Fibroblast of skin of abdomen (primary cell): ENCODE measurements at regions not wholly inside any gene's neighbourhood (a gene's known extent, or its start where the extent isn't known, plus 50 kb on each side); places are given as distances from the start of the nearest gene placed in this dataset.
A peak's percentile ranks its signal among the peaks of the same experiment; 100 is the strongest.
"Not testable (repeated sequence)": the region's sequence is repeated elsewhere in the genome, so short reads cannot be mapped to it uniquely, and the experiment has no call there.

Experiments used
- DNase-seq: peaks from one replicate; pipeline ENCODE4 v3.0.0-alpha.2; 2013

DNA sequence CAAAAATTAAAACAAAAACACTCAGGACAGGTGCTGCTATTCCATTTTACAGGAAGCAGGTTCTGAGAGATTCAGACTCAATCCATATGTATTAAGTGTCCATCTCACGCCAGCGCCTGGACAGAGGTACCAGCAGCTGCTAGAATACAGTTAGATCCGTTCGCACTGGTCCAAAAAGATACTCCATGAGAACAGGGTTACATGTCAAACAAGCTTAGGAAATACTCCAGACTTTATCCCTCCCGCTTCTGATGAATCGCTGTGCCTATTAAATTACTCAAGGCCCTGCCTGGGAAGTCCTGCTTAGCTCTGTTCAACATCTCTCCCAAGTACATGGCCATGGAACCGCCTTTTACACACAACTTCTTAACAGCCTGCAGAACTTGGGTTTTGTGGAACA lies 50.2 kb upstream of the SLC35C1 start:
- DNase-seq: no peak

DNA sequence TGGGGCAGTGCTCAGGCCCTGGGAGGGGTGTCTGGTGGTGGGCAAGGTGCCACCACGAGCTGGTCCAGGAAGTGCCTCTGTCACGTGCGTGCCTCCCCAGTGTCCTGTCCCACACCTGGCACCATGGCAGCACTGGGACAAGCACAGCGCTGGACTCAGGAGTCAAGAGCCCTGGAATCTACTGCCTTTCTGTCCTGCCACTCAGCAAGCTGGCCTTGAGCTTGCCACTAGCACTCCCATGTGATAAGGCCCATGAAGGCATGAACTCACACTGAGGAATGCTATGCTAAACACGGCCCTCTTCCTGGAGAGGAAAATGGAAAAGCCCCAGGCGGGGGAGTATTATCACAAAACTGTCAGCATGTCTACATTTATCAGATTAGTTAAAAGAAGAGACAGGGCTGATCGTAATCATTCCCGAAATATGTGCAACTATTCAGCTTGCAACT lies 50.7 kb upstream of the SLC35C1 start:
- no peak for DNase-seq

DNA sequence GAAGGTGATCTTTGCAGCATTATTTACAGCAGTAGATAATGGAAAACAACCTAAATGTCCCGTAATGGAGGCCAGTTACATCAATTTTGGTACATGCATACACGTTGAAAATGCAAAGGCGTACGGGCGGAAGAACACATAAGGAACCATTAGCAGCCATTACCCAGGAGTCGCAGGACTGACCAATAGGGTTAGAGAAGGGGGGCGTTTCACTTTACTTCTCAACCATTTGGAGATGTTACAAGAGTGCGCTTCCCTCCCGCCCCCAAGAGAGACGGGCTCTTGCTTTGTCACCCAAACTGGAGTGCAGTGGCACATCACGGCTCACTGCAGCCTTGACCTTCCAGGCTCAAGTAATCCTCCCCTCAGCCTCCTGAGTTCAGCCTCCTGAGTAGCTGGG lies 52.8 kb upstream of the SLC35C1 start:
- DNase-seq: no peak

DNA sequence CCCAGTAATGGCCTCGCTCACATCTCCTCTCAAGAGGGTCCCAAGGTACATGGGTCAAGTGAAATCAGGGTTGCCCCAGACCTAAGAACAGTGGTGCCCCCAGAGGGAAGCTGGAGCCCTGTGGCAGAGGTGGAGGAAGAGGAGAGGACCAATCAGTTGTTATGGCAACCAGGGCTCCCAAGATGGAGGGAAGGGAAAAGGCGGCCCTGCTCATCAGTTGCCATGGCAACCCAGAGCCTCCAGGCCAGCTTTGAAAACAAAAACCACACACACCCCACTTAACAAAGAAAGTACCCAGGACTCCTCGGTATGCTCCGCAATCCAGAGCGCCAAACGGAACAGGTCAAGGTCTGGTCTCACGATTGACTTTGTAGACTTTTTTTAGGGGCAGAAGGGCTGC lies 53.5 kb upstream of the SLC35C1 start:
- DNase-seq: no peak

DNA sequence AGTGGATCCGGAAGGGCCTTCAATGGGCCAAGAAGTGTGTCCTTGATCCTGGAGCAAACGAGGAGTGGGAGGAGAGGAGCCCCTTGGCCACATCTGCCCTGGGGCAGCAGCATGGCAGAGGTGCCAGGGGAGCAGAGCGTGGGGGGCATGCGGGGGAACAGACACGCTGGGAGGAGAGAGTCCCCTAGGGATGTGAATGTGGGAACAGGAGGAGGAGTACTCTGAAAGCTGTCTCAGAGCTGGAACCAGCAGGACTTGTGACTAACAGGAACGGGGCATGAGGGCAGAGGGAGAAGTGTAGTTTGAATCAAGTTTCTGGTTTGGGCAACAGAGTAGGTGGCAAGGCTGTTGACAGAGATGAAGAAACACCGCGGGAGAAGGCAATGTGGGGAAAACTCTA lies 54.5 kb upstream of the SLC35C1 start:
- no peak for DNase-seq

DNA sequence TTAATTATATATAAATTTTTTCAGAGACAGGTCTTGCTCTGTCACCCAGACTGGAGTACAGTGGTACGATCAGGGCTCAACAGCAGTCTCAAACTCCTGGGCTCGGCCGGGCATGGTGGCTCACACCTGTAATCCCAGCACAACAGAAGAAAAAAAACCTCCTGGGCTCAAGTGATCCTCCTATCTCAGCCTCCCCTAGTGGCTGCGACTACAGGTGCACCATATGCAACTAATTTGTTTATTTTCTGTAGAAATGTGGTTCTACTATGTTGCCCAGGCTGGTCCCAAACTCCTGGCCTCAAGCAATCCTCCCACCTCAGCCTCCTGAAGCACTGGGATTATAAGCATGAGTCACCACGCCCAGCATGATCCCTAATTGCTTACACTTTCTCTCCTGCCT lies 56.1 kb upstream of the SLC35C1 start:
- no peak for DNase-seq

DNA sequence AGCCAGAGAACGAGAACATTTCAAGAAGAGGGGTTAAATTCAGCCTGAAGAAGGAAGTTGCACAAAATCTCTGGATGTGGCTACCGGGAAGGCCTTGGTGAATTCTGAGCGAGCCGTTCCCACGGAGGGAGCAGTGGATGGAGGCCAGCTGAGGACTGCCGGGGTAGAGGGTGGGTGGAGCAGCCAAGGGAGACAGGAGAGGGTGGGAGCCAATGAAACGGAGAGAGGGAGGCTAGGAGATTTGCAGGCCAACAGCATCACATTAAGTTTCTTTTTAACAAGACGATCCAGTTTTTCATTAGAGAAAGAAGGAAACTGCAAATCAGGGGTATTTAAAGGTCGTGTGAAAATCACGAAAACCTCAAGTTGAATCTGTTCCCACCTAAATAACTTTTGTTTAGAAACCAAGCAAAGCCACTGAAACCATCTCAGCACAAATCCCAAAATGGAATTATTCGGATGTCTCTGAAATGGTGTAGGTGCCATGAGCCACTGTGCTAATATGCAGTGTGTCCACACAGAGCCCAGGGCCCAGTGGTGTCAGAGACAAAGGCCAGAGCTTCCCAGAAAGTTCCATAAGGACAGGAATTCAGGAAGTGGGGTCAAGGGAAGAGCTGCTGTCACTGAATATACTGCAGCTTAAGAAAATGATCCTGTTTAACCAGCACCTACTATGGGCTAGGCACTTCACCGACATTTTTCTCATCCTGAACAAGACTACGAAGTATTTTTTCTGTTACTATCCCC lies 59.7 kb upstream of the SLC35C1 start:
- DNase-seq: no peak

DNA sequence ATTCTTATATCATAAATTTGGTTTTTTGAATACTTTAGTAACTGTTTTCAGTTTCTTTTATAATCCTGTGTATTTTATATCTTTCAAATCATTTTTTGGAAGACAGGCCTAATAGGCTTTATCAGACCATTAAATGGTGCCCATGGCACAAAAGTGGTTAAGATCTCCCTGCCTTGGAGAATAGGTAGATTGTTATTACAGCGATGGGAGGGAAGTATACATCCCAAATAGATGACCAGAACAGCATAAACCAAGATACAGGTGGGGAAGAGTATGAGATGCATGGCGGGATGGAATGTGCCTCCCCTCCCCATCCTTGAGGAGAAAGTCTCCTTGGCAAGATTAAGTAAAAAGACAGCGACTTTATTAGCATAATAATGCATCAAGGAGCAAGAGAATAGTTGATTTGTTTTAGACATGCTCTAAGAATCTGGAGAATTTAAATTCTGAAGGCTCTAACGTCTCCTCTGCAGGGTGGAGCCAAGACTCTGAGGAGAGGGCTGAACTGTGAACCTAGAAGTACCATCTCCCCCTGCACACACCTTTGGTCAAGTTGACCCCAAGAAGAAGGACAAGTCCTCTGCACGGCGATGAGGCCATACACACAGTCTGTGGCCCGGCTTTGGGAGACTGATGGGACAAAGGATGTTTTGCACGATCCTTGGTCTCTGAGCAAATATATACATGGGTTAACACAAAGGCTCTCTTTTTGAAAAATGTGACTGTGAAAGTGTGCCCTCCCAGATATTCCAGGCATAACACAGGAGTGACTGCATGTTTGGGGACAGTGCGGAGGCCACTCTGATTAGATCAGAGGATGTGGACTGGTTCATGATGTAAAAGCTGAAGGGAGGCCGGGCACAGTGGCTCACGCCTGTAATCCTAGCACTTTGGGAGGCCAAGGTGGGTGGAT lies 61.1 kb upstream of the SLC35C1 start:
- no peak for DNase-seq

DNA sequence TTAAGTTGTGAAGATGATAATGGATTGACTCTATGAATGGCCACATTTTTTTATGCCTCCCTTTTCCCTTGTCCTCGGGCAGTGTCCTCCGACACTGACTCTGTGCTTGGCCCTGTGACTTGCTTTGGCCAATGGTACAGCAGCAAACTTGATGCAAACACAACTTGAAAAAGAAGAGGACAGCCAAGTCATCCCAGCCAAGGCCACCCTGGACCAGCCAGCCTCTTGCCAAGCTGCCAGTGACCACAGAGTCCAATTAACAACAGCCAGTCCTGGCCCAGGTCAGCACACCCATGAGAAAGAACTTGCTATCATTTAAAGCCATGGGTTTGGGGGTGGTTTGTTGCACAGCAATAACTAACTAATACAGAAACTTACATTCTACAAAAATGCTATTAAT lies 63.4 kb upstream of the SLC35C1 start:
- no peak for DNase-seq

DNA sequence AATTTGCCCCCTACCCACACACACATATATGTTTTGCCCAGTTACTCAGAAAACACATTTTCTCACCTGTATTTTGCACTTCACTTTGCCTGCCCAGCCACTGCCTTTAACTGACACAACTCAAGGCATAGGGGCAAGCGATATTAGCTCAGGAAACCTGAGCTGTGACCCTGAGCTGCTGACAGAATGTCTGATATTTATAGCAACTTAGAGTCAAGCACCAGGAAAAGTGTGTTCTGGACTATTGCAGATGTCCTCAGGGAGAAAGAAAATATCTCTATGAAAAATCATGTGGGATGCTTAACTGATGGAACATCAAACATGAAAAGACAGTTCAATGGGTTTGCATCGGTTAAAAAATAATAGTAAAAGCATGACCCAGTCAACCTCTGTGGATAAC lies 63.9 kb upstream of the SLC35C1 start:
- no peak for DNase-seq

DNA sequence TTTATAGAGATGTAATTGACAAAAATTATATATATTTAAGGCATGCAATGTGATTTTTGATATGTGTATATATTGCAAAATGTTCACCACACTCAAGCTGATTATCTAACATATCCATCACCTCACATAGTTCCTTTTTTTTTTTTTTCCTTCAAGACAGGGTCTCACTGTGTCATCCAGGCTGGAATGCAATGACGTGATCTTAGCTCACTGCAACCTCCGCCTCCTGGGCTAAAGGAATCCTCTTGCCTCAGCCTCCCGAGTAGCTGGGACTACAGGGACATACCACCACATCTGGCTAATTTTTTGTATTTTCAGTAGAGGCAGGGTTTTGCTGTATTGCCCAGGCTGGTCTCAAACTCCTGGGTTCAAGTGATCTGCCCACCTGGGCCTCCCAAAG lies 65.1 kb upstream of the SLC35C1 start:
- no peak for DNase-seq

DNA sequence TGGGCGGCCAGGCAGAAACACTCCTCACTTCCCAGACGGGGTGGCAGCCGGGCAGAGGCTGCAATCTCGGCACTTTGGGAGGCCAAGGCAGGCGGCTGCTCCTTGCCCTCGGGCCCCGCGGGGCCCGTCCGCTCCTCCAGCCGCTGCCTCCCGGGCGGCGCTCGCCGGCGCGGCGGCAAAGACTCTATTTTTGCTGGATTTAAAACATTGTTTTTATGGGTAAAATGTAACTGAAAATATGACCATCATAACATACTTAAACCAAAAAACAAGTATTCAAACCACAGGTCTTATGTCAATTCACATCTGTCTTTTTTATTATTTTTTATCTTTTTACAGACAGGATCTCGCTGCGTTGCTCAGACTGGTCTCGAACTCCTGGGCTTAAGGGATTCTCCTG lies 65.9 kb upstream of the SLC35C1 start:
- not testable (repeated sequence) for DNase-seq

DNA sequence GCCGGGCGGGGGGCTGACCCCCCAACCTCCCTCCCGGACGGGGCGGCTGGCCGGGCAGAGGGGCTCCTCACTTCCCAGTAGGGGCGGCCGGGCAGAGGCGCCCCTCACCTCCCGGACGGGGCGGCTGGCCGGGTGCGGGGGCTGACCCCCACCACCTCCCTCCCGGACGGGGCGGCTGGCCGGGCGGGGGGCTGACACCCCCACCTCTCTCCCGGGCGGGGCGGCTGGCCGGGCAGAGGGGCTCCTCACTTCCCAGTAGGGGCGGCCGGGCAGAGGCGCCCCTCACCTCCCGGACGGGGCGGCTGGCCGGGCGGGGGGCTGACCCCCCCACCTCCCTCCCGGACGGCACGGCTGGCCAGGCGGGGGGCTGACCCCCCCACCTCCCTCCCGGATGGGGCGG lies 66.8 kb upstream of the SLC35C1 start:
- DNase-seq: not testable (repeated sequence)

DNA sequence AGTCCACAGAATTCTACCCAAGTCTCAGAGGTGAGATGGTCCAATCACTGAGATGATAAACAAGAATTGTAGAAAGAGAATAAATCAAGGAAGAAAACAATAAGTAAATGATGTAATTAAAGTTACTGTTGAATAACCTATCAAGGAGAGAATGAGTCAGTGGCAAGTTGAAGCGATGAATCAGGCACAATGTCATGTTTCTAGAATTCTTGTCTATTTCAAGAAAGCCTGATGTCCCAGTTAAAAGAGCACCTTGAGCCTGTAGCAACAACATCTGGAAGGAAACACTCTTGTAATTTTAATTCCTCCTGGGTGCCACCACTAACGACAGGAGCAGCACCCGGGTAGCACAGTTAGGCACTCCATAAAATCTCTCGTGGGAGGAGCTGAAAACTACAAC lies 67.9 kb upstream of the SLC35C1 start:
- peak; percentile 25 for DNase-seq

DNA sequence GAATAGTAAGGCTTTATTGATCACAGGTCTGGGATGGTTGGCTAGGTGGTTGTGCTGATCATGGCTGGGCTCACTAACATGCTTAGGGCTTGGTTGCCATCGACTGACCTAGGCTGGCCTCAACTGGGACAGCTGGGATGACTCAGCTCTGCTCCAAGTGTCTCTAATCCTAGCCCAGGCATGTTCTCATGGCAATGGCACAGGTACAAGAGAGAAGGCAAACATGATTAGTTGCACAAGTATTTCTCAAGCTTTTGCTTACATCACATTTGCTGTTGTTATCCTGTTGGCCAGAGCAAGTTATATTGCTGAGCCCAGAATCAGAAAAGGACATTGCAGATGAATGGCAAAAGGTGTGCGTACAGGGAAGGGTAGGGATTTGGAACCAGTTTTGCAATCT lies 68.5 kb upstream of the SLC35C1 start:
- DNase-seq: peak; percentile 9

DNA sequence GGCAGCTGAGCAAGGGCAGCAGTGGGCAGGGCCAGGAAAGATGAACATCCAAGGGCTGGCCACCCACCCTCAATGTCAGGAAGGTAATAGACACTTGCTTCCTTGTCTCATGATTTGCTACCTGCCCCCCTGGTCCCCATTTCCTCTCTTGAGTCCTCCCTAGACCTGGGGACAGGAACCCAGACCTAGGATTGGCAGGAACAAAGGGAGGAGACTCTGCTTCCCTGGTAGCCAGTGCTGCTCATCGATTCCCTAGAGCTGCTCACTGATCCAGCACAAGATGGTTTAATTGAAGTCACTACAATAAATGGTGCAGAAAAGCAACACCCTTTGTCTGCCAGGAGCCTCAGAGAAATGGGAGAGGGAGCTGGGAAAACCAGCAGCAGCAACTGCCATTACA lies 67.8 kb upstream of the CHST1 start:
- DNase-seq: no peak

DNA sequence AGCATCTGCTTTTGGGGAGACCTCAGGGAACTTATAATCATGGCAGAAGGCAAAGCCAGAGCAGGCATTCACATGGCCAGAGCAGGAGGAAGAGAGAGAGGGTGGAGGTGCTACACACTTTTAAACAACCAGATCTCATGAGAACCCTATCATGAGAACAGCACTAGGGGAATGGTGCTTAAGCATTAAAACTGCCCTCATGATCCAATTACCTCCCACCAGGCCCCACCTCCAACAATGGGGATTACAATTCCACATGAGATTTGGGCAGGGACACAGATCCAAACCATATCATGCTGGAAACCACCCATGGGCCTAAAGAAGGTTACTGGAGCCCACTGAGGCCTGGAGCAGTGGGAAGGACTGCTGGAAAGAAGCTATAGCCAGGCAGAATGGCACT lies 66.9 kb upstream of the CHST1 start:
- no peak for DNase-seq

DNA sequence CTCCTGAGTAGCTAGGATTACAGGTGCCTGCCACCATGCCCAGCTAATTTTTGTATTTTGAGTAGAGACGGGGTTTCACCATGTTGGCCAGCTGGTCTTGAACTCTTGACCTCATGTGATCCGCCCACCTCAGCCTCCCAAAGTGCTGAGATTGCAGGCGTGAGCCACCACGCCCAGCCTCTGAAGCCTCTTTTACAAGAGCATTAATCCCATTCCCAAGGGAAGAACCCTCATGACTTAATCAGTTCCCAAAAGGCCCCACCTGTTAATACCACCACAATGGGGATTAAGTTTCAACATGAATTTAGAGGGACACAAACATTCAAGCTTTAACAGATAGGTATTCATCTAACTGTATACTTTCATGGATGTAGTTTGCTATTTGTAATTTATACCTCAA lies 65.7 kb upstream of the CHST1 start:
- not testable (repeated sequence) for DNase-seq

DNA sequence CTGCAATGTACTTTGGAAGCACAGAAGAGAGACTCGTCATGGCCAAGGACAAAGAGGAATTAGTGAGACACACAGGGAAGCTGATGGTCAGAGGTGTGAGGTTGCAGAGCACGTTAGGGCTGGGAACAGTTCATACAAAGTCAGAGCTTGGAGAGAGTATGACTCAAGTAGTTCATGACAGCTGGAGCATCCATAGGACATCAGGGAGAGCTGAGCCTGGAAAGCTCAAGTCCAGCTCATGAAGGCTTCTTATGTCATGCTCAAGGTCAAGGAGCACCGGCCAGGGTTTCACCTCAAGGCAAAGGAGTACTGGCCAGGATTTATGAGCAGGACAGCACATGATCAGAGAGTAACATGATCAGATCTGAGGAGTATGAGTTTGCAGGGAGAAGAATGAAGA lies 64.6 kb upstream of the CHST1 start:
- DNase-seq: no peak

DNA sequence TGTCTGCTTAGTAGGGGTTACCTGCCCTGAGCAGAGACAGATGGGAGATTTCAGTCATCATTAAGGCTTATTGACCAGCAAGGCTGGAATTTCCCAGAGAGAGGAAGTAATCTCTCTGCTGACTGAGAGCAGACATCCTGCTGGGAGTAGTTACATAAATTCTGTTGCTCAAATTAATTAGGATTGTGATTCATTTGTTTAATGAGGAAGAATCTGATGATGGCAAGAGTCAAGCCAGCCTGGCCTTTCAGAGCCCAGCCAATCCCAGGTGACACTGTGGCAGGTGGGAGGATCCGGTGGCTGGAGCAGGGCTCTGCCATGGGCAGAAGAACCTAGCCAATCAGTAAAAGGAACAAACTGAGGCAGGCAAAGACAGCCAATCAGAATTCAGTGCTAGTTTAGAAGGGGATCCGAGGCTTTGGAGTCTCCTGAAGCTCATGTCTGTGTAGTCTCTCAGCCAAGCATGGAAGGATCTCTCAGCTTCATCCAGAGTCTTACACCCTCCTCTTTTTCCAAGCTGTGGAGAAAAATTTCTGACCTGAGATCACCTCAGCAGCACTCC lies 61.2 kb upstream of the CHST1 start:
- DNase-seq: no peak

DNA sequence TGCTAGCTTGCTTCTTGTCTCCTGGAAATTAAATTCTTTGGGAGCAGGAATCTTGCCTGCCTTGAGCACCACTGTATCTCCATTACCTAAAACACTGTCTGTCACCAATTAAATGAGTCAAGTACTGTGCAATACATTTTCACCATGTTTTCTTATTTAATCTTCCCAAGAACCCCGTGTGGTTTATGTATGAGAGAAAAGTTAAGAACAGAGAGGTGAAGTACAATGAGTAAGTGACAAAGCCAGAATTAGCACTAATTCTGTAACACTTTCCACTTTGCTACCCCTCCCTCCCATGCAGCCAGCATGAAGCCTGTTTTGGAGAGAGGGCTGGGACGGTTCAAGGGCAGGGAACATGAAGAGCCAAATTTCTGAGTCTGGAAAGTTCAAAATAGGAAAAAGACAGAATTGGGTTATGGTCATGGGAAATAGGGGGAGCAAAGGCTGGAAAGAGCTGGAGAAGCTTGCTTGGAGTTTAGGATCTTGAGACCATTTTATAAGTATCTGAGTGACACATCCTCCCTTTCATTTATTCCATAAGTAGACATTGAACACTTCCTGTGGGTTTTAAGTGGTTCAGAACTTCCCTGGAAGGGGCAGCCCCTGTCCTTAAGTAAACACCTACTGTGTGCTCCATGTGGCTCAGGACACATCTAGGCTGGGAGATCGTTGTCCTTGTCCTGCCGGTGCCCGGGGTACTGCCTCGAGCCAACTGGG lies 60.5 kb upstream of the CHST1 start:
- no peak for DNase-seq

DNA sequence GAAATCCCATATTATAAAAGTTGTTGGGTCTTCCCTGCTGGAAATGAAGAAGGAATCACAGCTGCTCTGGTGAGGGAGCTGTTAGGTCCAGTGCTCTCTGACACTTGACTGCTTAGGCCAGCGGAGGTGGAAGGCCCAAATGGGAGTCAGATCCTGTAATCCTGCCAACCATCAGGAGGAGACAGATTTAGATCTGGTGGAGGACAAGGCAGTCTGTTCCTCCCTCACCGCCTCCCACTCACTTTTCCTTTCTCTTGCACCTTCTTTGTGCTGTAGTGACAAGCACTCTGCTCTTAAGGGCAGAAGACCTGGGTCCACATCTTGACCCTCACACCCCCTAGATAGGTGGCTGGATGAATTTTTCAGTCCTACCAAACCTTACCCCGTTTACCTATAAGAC lies 59.7 kb upstream of the CHST1 start:
- DNase-seq: no peak

DNA sequence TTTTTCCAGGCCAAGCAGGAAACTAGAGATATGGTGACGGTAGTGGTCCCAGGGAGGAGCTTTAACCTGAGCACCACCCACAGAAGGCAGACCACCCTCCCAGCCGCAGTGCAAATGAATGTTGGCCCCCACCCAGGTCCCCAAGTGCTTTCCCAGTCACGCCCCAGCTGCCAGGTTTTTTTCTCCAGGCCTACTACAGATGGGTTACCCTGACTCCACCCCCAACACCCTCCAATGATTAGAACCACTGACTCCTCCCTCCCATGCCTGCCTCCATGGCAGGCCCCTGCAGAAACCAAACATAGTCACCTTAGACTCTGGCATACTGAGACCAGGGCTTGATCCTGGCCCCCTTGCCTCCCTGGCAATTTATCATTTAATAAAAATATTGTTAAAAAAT lies 58.7 kb upstream of the CHST1 start:
- DNase-seq: no peak
